ENCODE measurements at regions not wholly inside any gene's neighbourhood (a gene's known extent, or its start where the extent isn't known, plus 50 kb on each side); places are given as distances from the start of the nearest gene placed in this dataset.

GRCh38 chr4:102193145-102193544 is 152.1 kb downstream of the SLC39A8 start:
- TF ChIP-seq CTCF (IDR thresholded peaks at IDR 0.05) (no peak), POLR2AphosphoS5 (IDR thresholded peaks at IDR 0.05; ENCODE audit: low read depth, low read length) (no peak), REST (IDR thresholded peaks at IDR 0.05; ENCODE audit: insufficient read depth in 1 of 2, low read depth in 2 of 2, low read length in 1 of 2) (no peak), TCF7L2 (IDR thresholded peaks at IDR 0.05; ENCODE audit: low read depth, low read length) (no peak), SIN3A (IDR thresholded peaks at IDR 0.05; ENCODE audit: borderline replicate concordance, insufficient read depth, low read depth, low read length) (no peak)
